ENCODE measurements at regions not wholly inside any gene's neighbourhood (a gene's known extent, or its start where the extent isn't known, plus 50 kb on each side); places are given as distances from the start of the nearest gene placed in this dataset.
A peak's percentile ranks its signal among the peaks of the same experiment; 100 is the strongest.
"Not testable (repeated sequence)": the region's sequence is repeated elsewhere in the genome, so short reads cannot be mapped to it uniquely, and the experiment has no call there.

DNA sequence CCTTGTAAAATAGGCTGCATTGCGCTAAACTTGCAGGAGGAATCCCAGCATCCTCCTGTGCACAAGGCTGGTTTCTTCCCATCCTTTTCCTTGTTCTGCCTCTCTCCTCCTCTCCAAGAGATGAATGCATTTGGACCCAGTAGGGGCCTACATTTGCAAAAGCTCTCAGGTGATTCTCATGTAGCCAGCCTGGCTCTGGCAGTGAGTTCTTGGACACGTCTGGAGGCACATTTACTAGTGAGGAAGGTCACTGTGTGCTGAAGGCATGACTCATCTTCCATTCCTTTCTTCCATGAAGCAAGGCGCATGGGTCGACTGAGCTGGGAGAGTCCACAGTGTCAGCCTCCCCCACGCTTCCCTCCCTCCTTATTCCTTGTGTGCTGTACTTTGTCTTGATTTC, 73.8 kb upstream of the KRTAP5-11 start:
- H3K27me3 ChIP-seq (replicated peaks in 2 of 5; ENCODE audit: control insufficient read depth in 4 of 5, insufficient read depth in 5 of 5, low read length in 4 of 5); POLR2A ChIA-PET; H3K27ac ChIP-seq (ENCODE audit: insufficient read depth in 1 of 2, low read depth in 1 of 2, low read length in 2 of 2, poor library complexity in 1 of 2, severe bottlenecking in 2 of 2); H3K4me3 ChIP-seq (ENCODE audit: control insufficient read depth in 1 of 7, extremely low read depth in 1 of 7, insufficient read depth in 4 of 7, low read depth in 2 of 7, low read length in 6 of 7); H3K36me3 ChIP-seq (ENCODE audit: control insufficient read depth in 4 of 4, insufficient read depth in 4 of 4, low read length in 3 of 4); H3K9me3 ChIP-seq (ENCODE audit: control extremely low read depth in 1 of 5, control insufficient read depth in 4 of 5, insufficient read depth in 2 of 5, low read depth in 1 of 5, low read length in 4 of 5); DNase-seq; H3K4me1 ChIP-seq (ENCODE audit: control extremely low read depth in 1 of 4, control insufficient read depth in 4 of 4, insufficient read depth in 4 of 4, low read length in 3 of 4); CTCF ChIA-PET: not testable (repeated sequence)
- WGBS (ENCODE audit: insufficient coverage) = 60% methylated on average over 1 of the region's 5 CpGs

DNA sequence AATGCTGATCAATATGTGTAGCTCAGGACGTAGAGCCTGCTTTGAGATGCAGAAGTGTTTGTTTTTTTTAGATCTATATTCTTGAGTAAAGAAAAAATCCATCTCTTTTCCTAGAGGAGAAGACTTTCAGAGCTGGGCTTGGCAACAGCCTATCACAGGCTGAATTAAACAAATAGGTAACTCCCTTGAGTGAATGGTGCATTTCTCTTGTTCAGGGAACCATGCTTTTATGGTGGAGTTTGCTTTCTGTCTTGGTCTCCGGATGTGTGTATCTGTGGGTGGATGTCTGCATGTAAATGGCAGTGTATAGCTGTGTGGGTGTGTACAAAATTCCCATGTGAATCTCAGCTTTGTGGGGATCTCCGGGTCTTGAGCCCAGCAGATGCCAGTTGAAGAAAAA, 82.3 kb upstream of the KRTAP5-11 start:
- H3K9me3 ChIP-seq (ENCODE audit: control extremely low read depth in 1 of 5, control insufficient read depth in 4 of 5, insufficient read depth in 2 of 5, low read depth in 1 of 5, low read length in 4 of 5); H3K27me3 ChIP-seq (replicated peaks in 2 of 5; ENCODE audit: control insufficient read depth in 4 of 5, insufficient read depth in 5 of 5, low read length in 4 of 5); CTCF ChIA-PET; H3K4me1 ChIP-seq (ENCODE audit: control extremely low read depth in 1 of 4, control insufficient read depth in 4 of 4, insufficient read depth in 4 of 4, low read length in 3 of 4); H3K27ac ChIP-seq (ENCODE audit: insufficient read depth in 1 of 2, low read depth in 1 of 2, low read length in 2 of 2, poor library complexity in 1 of 2, severe bottlenecking in 2 of 2); DNase-seq; POLR2A ChIA-PET; H3K36me3 ChIP-seq (ENCODE audit: control insufficient read depth in 4 of 4, insufficient read depth in 4 of 4, low read length in 3 of 4); H3K4me3 ChIP-seq (ENCODE audit: control insufficient read depth in 1 of 7, extremely low read depth in 1 of 7, insufficient read depth in 4 of 7, low read depth in 2 of 7, low read length in 6 of 7): not testable (repeated sequence)
- WGBS (ENCODE audit: insufficient coverage) = no CpG with 5 or more reads among the region's 3 CpGs

DNA sequence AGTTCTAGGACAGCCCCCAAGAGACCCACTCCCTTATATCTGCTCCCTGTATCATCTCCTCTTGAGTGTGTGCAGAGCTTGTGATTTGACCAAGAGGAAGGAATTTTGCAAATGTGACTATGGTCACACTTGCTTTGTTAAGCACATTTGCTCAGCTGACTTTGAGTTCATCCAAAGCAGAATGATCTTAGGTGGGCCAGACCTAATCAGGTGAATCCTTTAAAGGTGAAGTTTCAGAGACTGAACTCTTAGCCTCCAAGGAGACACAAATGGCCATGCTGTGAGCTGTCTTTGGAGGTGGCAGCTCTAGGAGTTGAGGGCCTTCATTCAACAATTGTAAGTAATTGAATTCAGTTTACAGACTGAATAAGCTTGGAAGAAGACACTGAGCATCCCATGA, 115.4 kb upstream of the KRTAP5-11 start:
- H3K27me3 ChIP-seq (replicated peaks in 2 of 5; ENCODE audit: control insufficient read depth in 4 of 5, insufficient read depth in 5 of 5, low read length in 4 of 5); H3K9me3 ChIP-seq (ENCODE audit: control extremely low read depth in 1 of 5, control insufficient read depth in 4 of 5, insufficient read depth in 2 of 5, low read depth in 1 of 5, low read length in 4 of 5); H3K4me3 ChIP-seq (ENCODE audit: control insufficient read depth in 1 of 7, extremely low read depth in 1 of 7, insufficient read depth in 4 of 7, low read depth in 2 of 7, low read length in 6 of 7); H3K4me1 ChIP-seq (ENCODE audit: control extremely low read depth in 1 of 4, control insufficient read depth in 4 of 4, insufficient read depth in 4 of 4, low read length in 3 of 4); H3K27ac ChIP-seq (ENCODE audit: insufficient read depth in 1 of 2, low read depth in 1 of 2, low read length in 2 of 2, poor library complexity in 1 of 2, severe bottlenecking in 2 of 2); POLR2A ChIA-PET; CTCF ChIA-PET; H3K36me3 ChIP-seq (ENCODE audit: control insufficient read depth in 4 of 4, insufficient read depth in 4 of 4, low read length in 3 of 4); DNase-seq: not testable (repeated sequence)

DNA sequence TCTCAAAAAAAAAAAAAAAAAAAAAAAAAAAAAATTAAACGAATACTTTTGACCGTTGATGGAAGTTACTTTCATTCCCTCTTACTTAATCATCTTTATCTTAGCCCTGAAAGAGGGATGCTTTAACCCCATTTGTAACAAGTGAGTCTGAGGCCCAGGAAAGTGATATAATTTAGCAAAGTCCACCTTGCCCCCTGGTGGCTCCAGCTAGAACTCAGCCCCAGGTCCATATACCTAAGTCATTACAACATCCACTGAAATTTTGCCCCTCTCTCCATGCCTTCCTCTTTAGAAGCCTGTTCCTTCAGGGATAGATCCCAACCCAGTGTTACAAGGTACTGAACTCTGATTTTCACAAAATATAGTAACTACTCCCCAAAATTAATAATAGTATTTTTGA, 116.3 kb upstream of the KRTAP5-11 start:
- POLR2A ChIA-PET; H3K36me3 ChIP-seq (ENCODE audit: control insufficient read depth in 4 of 4, insufficient read depth in 4 of 4, low read length in 3 of 4); H3K27me3 ChIP-seq (replicated peaks in 2 of 5; ENCODE audit: control insufficient read depth in 4 of 5, insufficient read depth in 5 of 5, low read length in 4 of 5); H3K4me3 ChIP-seq (ENCODE audit: control insufficient read depth in 1 of 7, extremely low read depth in 1 of 7, insufficient read depth in 4 of 7, low read depth in 2 of 7, low read length in 6 of 7); H3K27ac ChIP-seq (ENCODE audit: insufficient read depth in 1 of 2, low read depth in 1 of 2, low read length in 2 of 2, poor library complexity in 1 of 2, severe bottlenecking in 2 of 2); H3K4me1 ChIP-seq (ENCODE audit: control extremely low read depth in 1 of 4, control insufficient read depth in 4 of 4, insufficient read depth in 4 of 4, low read length in 3 of 4); H3K9me3 ChIP-seq (ENCODE audit: control extremely low read depth in 1 of 5, control insufficient read depth in 4 of 5, insufficient read depth in 2 of 5, low read depth in 1 of 5, low read length in 4 of 5): not testable (repeated sequence)
- no CpG with 5 or more reads among the region's 2 CpGs for WGBS (ENCODE audit: insufficient coverage)
- CTCF ChIA-PET = interaction anchor here (1.1 kb wide), 1 partner anchor 68 kb away, joined by 3 read pairs; no protein-coding TSS in a partner anchor
- DNase-seq = peak; percentile 44 to 62 (median 53)

DNA sequence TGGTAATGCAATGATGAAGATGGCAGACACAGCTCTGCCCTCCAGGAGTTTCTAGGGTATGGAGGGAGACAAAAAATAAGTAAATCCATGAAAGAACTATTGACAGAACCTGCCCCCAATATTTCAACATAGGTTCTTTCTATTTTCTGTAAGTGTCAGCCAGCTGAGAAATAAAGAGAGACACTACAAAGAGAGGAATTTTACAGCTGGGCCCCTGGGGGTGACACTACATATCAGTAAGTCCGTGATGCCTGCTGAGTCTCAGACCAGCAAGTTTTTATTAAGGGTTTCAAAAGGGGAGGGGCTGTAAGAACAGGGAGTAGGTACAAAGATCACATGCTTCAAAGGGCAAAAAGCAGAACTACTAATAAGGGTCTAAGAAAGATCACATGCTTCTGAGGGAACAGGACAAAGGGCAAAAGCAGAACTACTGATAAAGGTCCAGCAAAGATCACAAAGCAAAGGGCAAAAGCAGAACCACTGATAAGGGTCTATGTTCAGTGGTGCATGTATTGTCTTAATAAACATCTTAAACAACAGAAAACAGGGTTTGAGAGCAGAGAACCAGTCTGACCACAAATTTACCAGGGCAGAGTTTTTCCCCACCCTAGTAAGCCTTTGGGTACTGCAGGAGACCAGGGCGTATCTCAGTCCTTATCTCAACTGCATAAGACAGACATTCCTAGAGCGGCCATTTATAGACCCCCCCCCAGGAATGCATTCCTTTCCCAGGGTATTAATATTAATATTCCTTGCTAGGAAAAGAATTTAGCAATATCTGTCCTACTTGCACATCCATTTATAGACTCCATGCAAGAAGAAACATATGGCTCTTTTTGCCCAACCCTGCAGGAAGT, 119.0 kb upstream of the KRTAP5-11 start:
- H3K4me3 ChIP-seq (ENCODE audit: control insufficient read depth in 1 of 7, extremely low read depth in 1 of 7, insufficient read depth in 4 of 7, low read depth in 2 of 7, low read length in 6 of 7); H3K27ac ChIP-seq (ENCODE audit: insufficient read depth in 1 of 2, low read depth in 1 of 2, low read length in 2 of 2, poor library complexity in 1 of 2, severe bottlenecking in 2 of 2); H3K9me3 ChIP-seq (ENCODE audit: control extremely low read depth in 1 of 5, control insufficient read depth in 4 of 5, insufficient read depth in 2 of 5, low read depth in 1 of 5, low read length in 4 of 5); DNase-seq; H3K27me3 ChIP-seq (replicated peaks in 2 of 5; ENCODE audit: control insufficient read depth in 4 of 5, insufficient read depth in 5 of 5, low read length in 4 of 5); H3K36me3 ChIP-seq (ENCODE audit: control insufficient read depth in 4 of 4, insufficient read depth in 4 of 4, low read length in 3 of 4); POLR2A ChIA-PET; CTCF ChIA-PET; H3K4me1 ChIP-seq (ENCODE audit: control extremely low read depth in 1 of 4, control insufficient read depth in 4 of 4, insufficient read depth in 4 of 4, low read length in 3 of 4): not testable (repeated sequence)
- WGBS (ENCODE audit: insufficient coverage) = 100% methylated on average over 1 of the region's 3 CpGs

DNA sequence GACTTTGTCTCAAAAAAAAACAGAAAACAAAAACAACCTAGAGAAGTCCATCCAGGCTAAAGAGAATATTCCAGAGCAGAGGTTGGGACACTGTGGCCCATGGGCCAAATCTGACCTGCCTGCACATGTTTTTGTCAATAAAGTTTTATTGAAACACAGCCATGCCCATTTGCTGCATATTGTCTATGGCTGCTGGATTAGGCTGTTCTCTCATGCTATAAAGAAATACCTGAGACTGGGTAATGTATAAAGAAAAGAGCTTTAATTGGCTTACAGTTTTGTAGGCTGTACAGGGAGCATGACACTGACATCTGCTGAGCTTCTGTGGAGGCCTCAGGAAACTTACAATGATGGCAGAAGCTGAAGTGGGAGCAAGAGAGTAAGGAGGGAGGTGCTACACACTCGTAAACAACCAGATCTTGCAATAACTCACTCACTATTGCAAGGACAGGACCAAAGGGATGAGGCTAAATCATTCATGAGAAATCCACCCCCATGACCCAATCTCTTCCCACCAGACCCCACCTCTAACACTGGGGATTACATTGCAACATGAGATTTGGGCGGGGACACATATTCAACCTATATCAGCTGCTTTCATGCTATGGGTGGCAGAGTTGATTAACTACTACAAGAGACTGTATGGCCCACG, 122.5 kb upstream of the KRTAP5-11 start:
- not testable (repeated sequence) for H3K27ac ChIP-seq (ENCODE audit: insufficient read depth in 1 of 2, low read depth in 1 of 2, low read length in 2 of 2, poor library complexity in 1 of 2, severe bottlenecking in 2 of 2)

DNA sequence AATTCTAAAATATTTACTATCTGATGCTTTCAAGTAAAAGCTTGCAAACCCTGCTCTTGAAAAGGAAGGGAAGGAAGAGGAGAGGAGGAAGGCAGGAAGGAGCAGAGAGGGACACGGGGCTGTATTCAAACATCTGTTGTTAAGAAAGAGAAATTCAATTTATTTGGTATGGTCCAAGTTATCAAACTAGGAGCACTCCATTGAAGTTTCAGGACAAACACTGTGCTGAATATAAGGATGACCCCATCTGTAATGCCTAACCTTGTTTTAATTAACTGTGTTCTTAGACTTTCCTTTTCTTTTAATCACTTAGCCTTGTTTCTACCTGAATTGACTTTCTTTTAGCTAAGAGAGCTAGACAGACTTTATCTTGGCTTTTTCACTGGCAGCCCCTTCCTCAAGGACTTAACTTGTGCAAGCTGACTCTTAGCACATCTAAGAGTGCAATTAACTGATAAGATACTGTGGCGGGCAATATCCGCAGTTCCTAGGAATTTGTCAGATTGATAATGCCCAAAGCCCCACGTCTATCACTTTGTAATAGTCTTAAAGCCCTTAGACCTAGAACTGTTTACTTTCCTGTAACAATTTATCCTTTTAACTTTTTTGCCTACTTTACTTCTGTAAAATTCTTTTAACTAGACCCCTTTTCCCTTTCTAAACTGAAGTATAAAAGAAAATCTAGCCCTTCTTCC, 123.2 kb upstream of the KRTAP5-11 start:
- H3K4me3 ChIP-seq (ENCODE audit: control insufficient read depth in 1 of 7, extremely low read depth in 1 of 7, insufficient read depth in 4 of 7, low read depth in 2 of 7, low read length in 6 of 7); CTCF ChIA-PET; H3K36me3 ChIP-seq (ENCODE audit: control insufficient read depth in 4 of 4, insufficient read depth in 4 of 4, low read length in 3 of 4); POLR2A ChIA-PET; H3K27me3 ChIP-seq (replicated peaks in 2 of 5; ENCODE audit: control insufficient read depth in 4 of 5, insufficient read depth in 5 of 5, low read length in 4 of 5); H3K4me1 ChIP-seq (ENCODE audit: control extremely low read depth in 1 of 4, control insufficient read depth in 4 of 4, insufficient read depth in 4 of 4, low read length in 3 of 4); H3K9me3 ChIP-seq (ENCODE audit: control extremely low read depth in 1 of 5, control insufficient read depth in 4 of 5, insufficient read depth in 2 of 5, low read depth in 1 of 5, low read length in 4 of 5): not testable (repeated sequence)
- peak overlapping the region in 1 of 2 experiments; percentile 14 for H3K27ac ChIP-seq (ENCODE audit: insufficient read depth in 1 of 2, low read depth in 1 of 2, low read length in 2 of 2, poor library complexity in 1 of 2, severe bottlenecking in 2 of 2)
- WGBS (ENCODE audit: insufficient coverage) = 0% methylated on average over 3 of the region's 4 CpGs
- peak; percentile 23 to 59 (median 28) for DNase-seq

More for the DNA sequence above, 122.5 kb upstream of the KRTAP5-11 start:
- H3K4me3 ChIP-seq (ENCODE audit: control insufficient read depth in 1 of 7, extremely low read depth in 1 of 7, insufficient read depth in 4 of 7, low read depth in 2 of 7, low read length in 6 of 7); H3K27me3 ChIP-seq (replicated peaks in 2 of 5; ENCODE audit: control insufficient read depth in 4 of 5, insufficient read depth in 5 of 5, low read length in 4 of 5); POLR2A ChIA-PET; CTCF ChIA-PET; H3K36me3 ChIP-seq (ENCODE audit: control insufficient read depth in 4 of 4, insufficient read depth in 4 of 4, low read length in 3 of 4); H3K4me1 ChIP-seq (ENCODE audit: control extremely low read depth in 1 of 4, control insufficient read depth in 4 of 4, insufficient read depth in 4 of 4, low read length in 3 of 4); H3K9me3 ChIP-seq (ENCODE audit: control extremely low read depth in 1 of 5, control insufficient read depth in 4 of 5, insufficient read depth in 2 of 5, low read depth in 1 of 5, low read length in 4 of 5): not testable (repeated sequence)
- no CpG with 5 or more reads among the region's 3 CpGs for WGBS (ENCODE audit: insufficient coverage)
- DNase-seq = peak in 2 of 3 donors; percentile 17 to 54
